Pancreas (tissue), 10 donors: ENCODE measurements at regions not wholly inside any gene's neighbourhood (a gene's known extent, or its start where the extent isn't known, plus 50 kb on each side); places are given as distances from the start of the nearest gene placed in this dataset.

Source experiments
- ATAC-seq, 4 donors: fragments of 200-7000 bp; cut with Tn5 transposase; one replicate each; pipeline versions ENCODE4 v1.8.0 to v1.9.1; 2020; ENCODE audit warnings: mild to moderate bottlenecking in 4 of 4, moderate library complexity in 4 of 4
- DNase-seq, 6 donors: peaks; one replicate each; pipeline ENCODE4 v3.0.0-alpha.2; 2020
- FAIRE-seq: peaks from 2 replicates; lab custom pipeline; 2012; peaks lifted over from hg19 to GRCh38; lab: Jason Lieb, UNC
- H3K27ac ChIP-seq, 4 donors: fragments of 200-600 bp; sonication (generic); 1 replicate in 3 of 4; 2 replicates in 1 of 4; pipeline versions ENCODE4 v1.5.0 to v1.8.0; 2020
- H3K27me3 ChIP-seq, 4 donors: fragments of 200-600 bp; one replicate each; pipeline ENCODE4 v1.8.0; 2021
- H3K36me3 ChIP-seq, 3 donors: fragments of 200-600 bp; sonication (generic) in 1 of 3; one replicate each; pipeline versions ENCODE4 v1.5.0 to v1.8.0; 2020 to 2021
- H3K4me1 ChIP-seq, 3 donors: fragments of 200-600 bp; one replicate each; pipeline ENCODE4 v1.8.0; 2021
- H3K4me3 ChIP-seq, 4 donors: fragments of 200-600 bp; sonication (generic) in 2 of 4; one replicate each; pipeline versions ENCODE4 v1.5.0 to v1.8.0; 2020 to 2021
- H3K9me3 ChIP-seq, 4 donors: fragments of 200-600 bp; one replicate each; pipeline ENCODE4 v1.8.0; 2021
- CTCF ChIP-seq, 4 donors: fragments of 200-600 bp; sonication (generic) in 3 of 4; IDR thresholded peaks; one replicate each; pipeline versions ENCODE4 v1.5.0 to v1.8.0; 2021; ENCODE audit warnings: antibody characterized with exemption in 4 of 4
- WGBS, 2 donors: extraction: QIAGEN DNeasy Blood & Tissue Kit; methylation state at CpG; one replicate each; pipeline ENCODE4 v1.1.7; 2013; 5-methylcytosine and 5-hydroxymethylcytosine counted together
- intact Hi-C, 3 donors: fragments of 100-400 bp; cut with DNase I; formaldehyde crosslinking; loops; one replicate each; pipeline versions ENCODE4 v1.11.1 to v1.14.2; 2022
- donor health status: healthy with polysubstance abuse.
- donor health status: DM: no; HTN: no; CAD: no; lungs with moderate emphysema.
- donor health status: DM: no; HTN: no; CAD: no.
- donor health status: control.
- donor health status: control.
- donor health status: Bipolar disorder and iron deficiency.
- donor health status: DM: yes; HTN: yes; CAD: no.
- donor health status: DM: no; HTN: no; CAD: no.
- donor health status: DM: no; HTN: no; CAD: no.
- donor health status: DM: yes; HTN: yes; CAD: no.

DNA sequence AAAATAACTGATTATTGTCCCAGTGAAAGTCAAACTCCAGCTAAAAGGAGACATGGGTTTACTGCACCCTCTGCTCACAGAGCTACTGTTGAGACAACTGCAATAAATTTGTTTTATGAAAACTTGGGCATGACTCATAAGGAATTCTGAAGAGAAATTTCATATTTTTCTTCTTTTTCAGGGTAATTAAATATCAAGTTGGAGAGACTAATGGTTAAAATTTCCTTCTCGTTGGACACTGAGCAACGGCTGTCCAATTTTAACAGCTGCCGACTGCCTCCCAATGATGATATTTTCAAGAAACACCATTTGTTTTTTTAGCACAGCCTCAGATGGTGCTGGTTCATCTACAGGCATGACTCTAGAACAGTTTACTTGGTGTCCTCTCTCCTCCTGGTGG lies 259.2 kb upstream of the RGMB start:
- no peak for FAIRE-seq
- no peaks in the 10 kb centered on the region for H3K9me3 ChIP-seq
- peaks cover 10 to 14% (median 12%) of the 10 kb centered on the region in 3 donors for H3K4me1 ChIP-seq
- H3K4me3 ChIP-seq = no peak overlapping the region
- ATAC-seq = no peak
- TF ChIP-seq CTCF (IDR thresholded peaks at IDR 0.05) = no peak
- 85 to 90% methylated on average over 3 of the region's 3 CpGs for WGBS, 2 donors
- intact Hi-C loops = no loop called here
- no peaks in the 10 kb centered on the region for H3K27me3 ChIP-seq
- H3K27ac ChIP-seq = no peak overlapping the region
- no peaks in the 10 kb centered on the region for H3K36me3 ChIP-seq
- no peak for DNase-seq

DNA sequence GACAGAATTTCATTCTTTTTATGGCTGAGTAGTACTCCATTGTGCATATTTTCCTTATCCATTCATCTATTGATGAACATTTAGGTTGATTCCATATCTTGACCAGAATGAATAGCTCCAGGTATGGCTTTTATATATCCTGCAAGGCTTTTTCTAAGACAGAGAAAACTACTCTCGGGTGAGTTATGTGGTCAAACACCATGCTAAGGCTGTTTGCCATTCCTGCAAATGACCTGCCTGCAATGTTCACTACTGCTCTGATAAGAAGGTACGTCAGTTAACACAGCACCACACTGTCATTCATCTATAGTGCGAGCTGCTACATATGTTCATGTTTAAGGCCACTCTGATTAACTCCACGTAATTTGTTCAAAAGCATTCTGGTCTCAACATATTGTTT lies 256.8 kb upstream of the RGMB start:
- Histone ChIP-seq H3K9me3 (no peaks in the 10 kb centered on the region), H3K27me3 (no peaks in the 10 kb centered on the region), H3K27ac (no peak overlapping the region), H3K4me1 (peaks cover 0 to 5% (median 2%) of the 10 kb centered on the region in 3 donors), H3K4me3 (no peak overlapping the region), H3K36me3 (no peaks in the 10 kb centered on the region)
- TF ChIP-seq CTCF (IDR thresholded peaks at IDR 0.05) = no peak
- DNase-seq = no peak
- WGBS, 2 donors = 90 to 94% methylated on average over 4 of the region's 4 CpGs
- no peak for ATAC-seq
- no peak for FAIRE-seq
- intact Hi-C loops = no loop called here

DNA sequence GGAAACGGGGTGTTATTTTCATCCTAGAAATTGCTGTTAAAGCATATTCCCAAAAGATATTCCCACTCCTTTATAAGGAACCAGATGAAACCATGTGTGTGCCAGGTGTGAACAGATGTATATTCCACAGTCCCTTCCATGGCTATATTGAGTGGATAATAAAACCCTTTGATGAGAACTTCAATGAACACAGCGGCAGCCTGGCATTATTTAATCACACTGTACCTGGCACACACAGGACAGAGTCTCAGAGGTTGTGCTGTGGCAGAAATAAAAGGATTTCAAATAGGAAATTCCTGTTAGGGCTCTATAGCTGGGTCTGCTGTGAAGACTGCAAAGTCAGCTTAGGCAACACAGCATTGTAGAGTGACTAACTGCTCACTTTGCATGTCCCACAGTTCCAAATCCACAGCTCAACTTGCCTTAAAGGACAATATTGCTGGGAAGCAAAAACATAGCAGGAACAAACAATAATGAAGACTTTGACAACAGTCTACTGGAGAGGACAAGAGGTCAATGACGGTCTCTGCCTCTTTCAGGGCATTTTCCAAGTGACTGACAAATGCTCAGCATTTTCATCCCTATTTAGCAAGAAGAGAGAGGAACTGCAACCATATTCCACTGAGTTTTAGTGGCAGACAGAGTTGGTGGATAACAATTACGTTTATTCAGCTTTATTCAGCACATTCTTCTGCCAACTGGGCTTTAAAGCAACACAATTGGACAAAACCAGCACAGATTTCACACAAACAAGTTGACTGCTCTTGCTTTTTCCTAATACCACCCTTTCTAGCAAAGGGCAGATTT lies 255.7 kb upstream of the RGMB start:
- intact Hi-C loops = no loop called here

GRCh38 chr5:98518754-98519153 lies 254.7 kb upstream of the RGMB start:
- Histone ChIP-seq H3K4me3 (no peak overlapping the region), H3K9me3 (no peaks in the 10 kb centered on the region), H3K4me1 (no peaks in the 10 kb centered on the region), H3K36me3 (no peaks in the 10 kb centered on the region), H3K27ac (no peak overlapping the region), H3K27me3 (no peaks in the 10 kb centered on the region)
- intact Hi-C loops = no loop called here
- DNase-seq (no peak), FAIRE-seq (no peak), ATAC-seq (no peak)
- TF ChIP-seq CTCF (IDR thresholded peaks at IDR 0.05) = no peak
- WGBS, 2 donors = 6 to 29% methylated on average over 1 of the region's 1 CpG

More for the DNA sequence above, 255.7 kb upstream of the RGMB start:
- Histone ChIP-seq H3K4me1 (peaks cover 0 to 5% (median 2%) of the 10 kb centered on the region in 3 donors), H3K4me3 (no peak overlapping the region), H3K9me3 (no peaks in the 10 kb centered on the region), H3K36me3 (no peaks in the 10 kb centered on the region), H3K27me3 (no peaks in the 10 kb centered on the region), H3K27ac (no peak overlapping the region)
- FAIRE-seq (no peak), DNase-seq (no peak), ATAC-seq (no peak)
- WGBS, 2 donors = 72 to 73% methylated on average over 4 of the region's 4 CpGs
- TF ChIP-seq CTCF (IDR thresholded peaks at IDR 0.05) = no peak

GRCh38 chr5:98519571-98519970 lies 253.9 kb upstream of the RGMB start:
- Histone ChIP-seq H3K4me3 (no peak overlapping the region), H3K4me1 (no peaks in the 10 kb centered on the region), H3K27ac (no peak overlapping the region), H3K27me3 (no peaks in the 10 kb centered on the region), H3K36me3 (no peaks in the 10 kb centered on the region), H3K9me3 (no peaks in the 10 kb centered on the region)
- FAIRE-seq = no peak
- ATAC-seq = no peak
- intact Hi-C loops = no loop called here
- 94 to 95% methylated on average over 4 of the region's 4 CpGs for WGBS, 2 donors
- TF ChIP-seq CTCF (IDR thresholded peaks at IDR 0.05) = no peak
- no peak for DNase-seq
